ENCODE measurements at regions not wholly inside any gene's neighbourhood (a gene's known extent, or its start where the extent isn't known, plus 50 kb on each side); places are given as distances from the start of the nearest gene placed in this dataset.

DNA sequence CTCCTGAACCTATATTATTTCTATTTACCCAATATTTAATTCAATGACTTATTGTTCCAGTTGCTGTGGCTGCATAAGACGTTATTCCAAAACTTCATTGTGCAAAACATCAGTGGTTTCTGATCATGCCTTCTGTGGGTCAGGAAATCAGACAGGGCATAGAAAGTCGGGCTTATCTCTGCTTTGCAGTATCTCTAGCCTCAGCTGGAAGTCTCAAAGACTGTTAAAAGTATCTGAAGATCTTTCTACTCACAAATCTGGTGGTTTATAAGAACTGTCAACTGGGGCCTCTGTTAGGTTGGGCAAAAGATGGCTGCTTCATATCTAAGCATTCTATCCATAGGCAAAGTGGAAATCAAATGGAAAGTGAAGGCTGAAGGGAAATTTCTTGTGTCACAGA lies 687.7 kb upstream of the ARRDC3 start:
- TF ChIP-seq POLR2A (IDR thresholded peaks at IDR 0.05; ENCODE audit: extremely low read depth, insufficient read length), result no peak
- TF ChIP-seq, protein P1, sequence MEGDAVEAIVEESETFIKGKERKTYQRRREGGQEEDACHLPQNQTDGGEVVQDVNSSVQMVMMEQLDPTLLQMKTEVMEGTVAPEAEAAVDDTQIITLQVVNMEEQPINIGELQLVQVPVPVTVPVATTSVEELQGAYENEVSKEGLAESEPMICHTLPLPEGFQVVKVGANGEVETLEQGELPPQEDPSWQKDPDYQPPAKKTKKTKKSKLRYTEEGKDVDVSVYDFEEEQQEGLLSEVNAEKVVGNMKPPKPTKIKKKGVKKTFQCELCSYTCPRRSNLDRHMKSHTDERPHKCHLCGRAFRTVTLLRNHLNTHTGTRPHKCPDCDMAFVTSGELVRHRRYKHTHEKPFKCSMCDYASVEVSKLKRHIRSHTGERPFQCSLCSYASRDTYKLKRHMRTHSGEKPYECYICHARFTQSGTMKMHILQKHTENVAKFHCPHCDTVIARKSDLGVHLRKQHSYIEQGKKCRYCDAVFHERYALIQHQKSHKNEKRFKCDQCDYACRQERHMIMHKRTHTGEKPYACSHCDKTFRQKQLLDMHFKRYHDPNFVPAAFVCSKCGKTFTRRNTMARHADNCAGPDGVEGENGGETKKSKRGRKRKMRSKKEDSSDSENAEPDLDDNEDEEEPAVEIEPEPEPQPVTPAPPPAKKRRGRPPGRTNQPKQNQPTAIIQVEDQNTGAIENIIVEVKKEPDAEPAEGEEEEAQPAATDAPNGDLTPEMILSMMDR (IDR thresholded peaks at IDR 0.05; ENCODE audit: low read depth, low read length), result no peak
- TF ChIP-seq, protein P2, sequence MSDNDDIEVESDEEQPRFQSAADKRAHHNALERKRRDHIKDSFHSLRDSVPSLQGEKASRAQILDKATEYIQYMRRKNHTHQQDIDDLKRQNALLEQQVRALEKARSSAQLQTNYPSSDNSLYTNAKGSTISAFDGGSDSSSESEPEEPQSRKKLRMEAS (IDR thresholded peaks at IDR 0.05; ENCODE audit: low read depth, low read length), result no peak
- TF ChIP-seq MYC (IDR thresholded peaks at IDR 0.05; ENCODE audit: low read depth, low read length), result no peak

Measured in NB4 (cell line).